Panc1 (cell line): ENCODE measurements at regions not wholly inside any gene's neighbourhood (a gene's known extent, or its start where the extent isn't known, plus 50 kb on each side); places are given as distances from the start of the nearest gene placed in this dataset.

Experiments used
- ATAC-seq: fragments of 200-7000 bp; cut with Tn5 transposase; 2 replicates; pipeline ENCODE4 v1.9.1; 2020; ENCODE audit warnings: mild to moderate bottlenecking, moderate library complexity
- BruUV-seq: library from RNA; stranded (reverse); fragments of 400-500 nt; replicated peaks from 2 replicates; lab custom pipeline; 2021; lab: Mats Ljungman, UMichigan
- CTCF ChIA-PET: fragments of 300-600 bp; sonication (Branson Sonifier 250); formaldehyde crosslinking; loops from one replicate; lab custom pipeline; 2022; ENCODE audit warnings: antibody characterized with exemption; lab: Charles Lee
- POLR2A ChIA-PET: fragments of 300-600 bp; sonication (Branson Sonifier 250); formaldehyde crosslinking; loops from one replicate; lab custom pipeline; 2022; ENCODE audit warnings: antibody characterized with exemption; lab: Charles Lee
- DNase-seq: peaks from one replicate; pipeline ENCODE4 v3.0.0-alpha.2; 2010; ENCODE audit warnings: low read depth, low spot score
- H3K27ac ChIP-seq: 2 replicates; pipeline ENCODE4 v1.5.1; 2011; ENCODE audit warnings: mild to moderate bottlenecking, low read length, inconsistent platforms
- H3K27me3 ChIP-seq: fragments of 200-500 bp; sonication (Bioruptor generic); 2 replicates; pipeline ENCODE4 v1.6.0; 2014; ENCODE audit warnings: low read length, inconsistent platforms; ENCODE audit not compliant: control insufficient read depth, insufficient read depth
- H3K36me3 ChIP-seq: fragments of 200-500 bp; sonication (Bioruptor generic); 2 replicates; pipeline ENCODE4 v1.5.1; 2014; ENCODE audit warnings: inconsistent platforms, mild to moderate bottlenecking, low read length, moderate library complexity; ENCODE audit not compliant: control insufficient read depth, insufficient read depth
- H3K4me1 ChIP-seq: 2 replicates; pipeline ENCODE4 v1.5.1; 2011; ENCODE audit warnings: inconsistent platforms, mild to moderate bottlenecking, low read length, moderate library complexity; ENCODE audit not compliant: control insufficient read depth, insufficient read depth
- H3K4me3 ChIP-seq, 2 experiments: 2 replicates each; pipeline ENCODE4 v1.5.1; 2011 to 2012; ENCODE audit warnings: low read depth in 2 of 2, low read length in 2 of 2, mild to moderate bottlenecking in 2 of 2, inconsistent platforms in 1 of 2, moderate library complexity in 1 of 2
- H3K9me3 ChIP-seq: fragments of 200-500 bp; sonication (Bioruptor generic); 2 replicates; pipeline ENCODE4 v1.5.1; 2014; ENCODE audit warnings: low read depth, mild to moderate bottlenecking, inconsistent platforms, low read length, moderate library complexity; ENCODE audit not compliant: control insufficient read depth, insufficient read depth
- CTCF ChIP-seq: fragments of 450-650 bp; IDR thresholded peaks from 2 replicates; pipeline ENCODE4 v1.5.1; 2017; ENCODE audit warnings: mild to moderate bottlenecking
- POLR2AphosphoS5 ChIP-seq: IDR thresholded peaks from 2 replicates; pipeline ENCODE4 v1.6.1; 2012; ENCODE audit warnings: mild to moderate bottlenecking, low read depth, low read length, moderate library complexity
- REST ChIP-seq, 2 experiments: IDR thresholded peaks; 2 replicates each; pipeline ENCODE4 v1.6.1; 2011 to 2012; ENCODE audit warnings: low read depth in 2 of 2, control low read depth in 1 of 2, low read length in 1 of 2, mild to moderate bottlenecking in 1 of 2, moderate library complexity in 1 of 2; ENCODE audit not compliant: insufficient read depth in 1 of 2
- SIN3A ChIP-seq: IDR thresholded peaks from 2 replicates; pipeline ENCODE4 v1.6.1; 2012; ENCODE audit warnings: low read depth, mild to moderate bottlenecking, low read length, moderate library complexity, borderline replicate concordance; ENCODE audit not compliant: insufficient read depth
- TCF7L2 ChIP-seq: IDR thresholded peaks from 2 replicates; pipeline ENCODE4 v1.6.1; 2011; ENCODE audit warnings: mild to moderate bottlenecking, low read depth, low read length, inconsistent platforms
- in situ Hi-C: cut with HindIII; loops from 2 replicates; pipeline ENCODE4 v1.10.0; 2016; ENCODE audit warnings: low sequenced_read_pairs, low pct_unique_long_range_greater_than_20kb
- intact Hi-C: fragments of 100-400 bp; cut with micrococcal nuclease; formaldehyde crosslinking; loops from one replicate; pipeline ENCODE4 v1.10.0; 2022; ENCODE audit not compliant: unreplicated experiment

- in situ Hi-C loops: no loop called here
Observed at GRCh38 chr3:94413336-94414108, 350.7 kb downstream of the NSUN3 start.

GRCh38 chr3:94414418-94414817 is 351.6 kb downstream of the NSUN3 start:
- no peaks in the 10 kb centered on the region for H3K27me3 ChIP-seq
- H3K36me3 ChIP-seq: no peaks in the 10 kb centered on the region
- ATAC-seq (no peak), DNase-seq (no peak)
- no peak overlapping the region for H3K27ac ChIP-seq
- TF ChIP-seq CTCF: no peak
- no peak for TF ChIP-seq SIN3A
- TF ChIP-seq REST (IDR thresholded peaks at IDR 0.05; ENCODE audit: insufficient read depth in 1 of 2, low read depth in 2 of 2, low read length in 1 of 2): no peak
- no peak for TF ChIP-seq POLR2AphosphoS5
- TF ChIP-seq TCF7L2: no peak
- intact Hi-C loops: no loop called here
- BruUV-seq: no TSS peak
- H3K9me3 ChIP-seq: no peaks in the 10 kb centered on the region
- no peak overlapping the region for H3K4me3 ChIP-seq
- in situ Hi-C loops: no loop called here
- H3K4me1 ChIP-seq: no peaks in the 10 kb centered on the region
- ChIA-PET POLR2A (no interaction called here), CTCF (no interaction called here)

More at GRCh38 chr3:94413336-94414108, 350.7 kb downstream of the NSUN3 start:
- Histone ChIP-seq H3K9me3 (no peaks in the 10 kb centered on the region), H3K27me3 (no peaks in the 10 kb centered on the region), H3K36me3 (no peaks in the 10 kb centered on the region), H3K4me1 (no peaks in the 10 kb centered on the region), H3K4me3 (no peak overlapping the region), H3K27ac (no peak overlapping the region)
- CTCF ChIA-PET: no interaction called here
- intact Hi-C loops: no loop called here
- POLR2A ChIA-PET: no interaction called here
- DNase-seq: no peak
- ATAC-seq: no peak
- BruUV-seq: no TSS peak
- TF ChIP-seq POLR2AphosphoS5: no peak

- POLR2A ChIA-PET: no interaction called here
- no peaks in the 10 kb centered on the region for H3K36me3 ChIP-seq
- ATAC-seq (no peak), DNase-seq (no peak)
- intact Hi-C loops (no loop called here), in situ Hi-C loops (no loop called here)
- H3K4me3 ChIP-seq: no peak overlapping the region
- H3K27ac ChIP-seq: no peak overlapping the region
- no peaks in the 10 kb centered on the region for H3K4me1 ChIP-seq
- no peaks in the 10 kb centered on the region for H3K9me3 ChIP-seq
- H3K27me3 ChIP-seq: no peaks in the 10 kb centered on the region
- TF ChIP-seq TCF7L2 (no peak), CTCF (no peak), REST (IDR thresholded peaks at IDR 0.05; ENCODE audit: insufficient read depth in 1 of 2, low read depth in 2 of 2, low read length in 1 of 2) (no peak), SIN3A (no peak)
- BruUV-seq: no TSS peak
- CTCF ChIA-PET: no interaction called here
Observed at GRCh38 chr3:94416768-94417167, 353.9 kb downstream of the NSUN3 start.
